Pancreas (tissue), 10 donors: ENCODE measurements at regions not wholly inside any gene's neighbourhood (a gene's known extent, or its start where the extent isn't known, plus 50 kb on each side); places are given as distances from the start of the nearest gene placed in this dataset.

Source experiments
- ATAC-seq, 4 donors: fragments of 200-7000 bp; cut with Tn5 transposase; one replicate each; pipeline versions ENCODE4 v1.8.0 to v1.9.1; 2020; ENCODE audit warnings: mild to moderate bottlenecking in 4 of 4, moderate library complexity in 4 of 4
- DNase-seq, 6 donors: peaks; one replicate each; pipeline ENCODE4 v3.0.0-alpha.2; 2020
- FAIRE-seq: peaks from 2 replicates; lab custom pipeline; 2012; peaks lifted over from hg19 to GRCh38; lab: Jason Lieb, UNC
- H3K27ac ChIP-seq, 4 donors: fragments of 200-600 bp; sonication (generic); 1 replicate in 3 of 4; 2 replicates in 1 of 4; pipeline versions ENCODE4 v1.5.0 to v1.8.0; 2020
- H3K27me3 ChIP-seq, 4 donors: fragments of 200-600 bp; one replicate each; pipeline ENCODE4 v1.8.0; 2021
- H3K36me3 ChIP-seq, 3 donors: fragments of 200-600 bp; sonication (generic) in 1 of 3; one replicate each; pipeline versions ENCODE4 v1.5.0 to v1.8.0; 2020 to 2021
- H3K4me1 ChIP-seq, 3 donors: fragments of 200-600 bp; one replicate each; pipeline ENCODE4 v1.8.0; 2021
- H3K4me3 ChIP-seq, 4 donors: fragments of 200-600 bp; sonication (generic) in 2 of 4; one replicate each; pipeline versions ENCODE4 v1.5.0 to v1.8.0; 2020 to 2021
- H3K9me3 ChIP-seq, 4 donors: fragments of 200-600 bp; one replicate each; pipeline ENCODE4 v1.8.0; 2021
- WGBS, 2 donors: extraction: QIAGEN DNeasy Blood & Tissue Kit; methylation state at CpG; one replicate each; pipeline ENCODE4 v1.1.7; 2013; 5-methylcytosine and 5-hydroxymethylcytosine counted together
- intact Hi-C, 3 donors: fragments of 100-400 bp; cut with DNase I; formaldehyde crosslinking; loops; one replicate each; pipeline versions ENCODE4 v1.11.1 to v1.14.2; 2022
- TF ChIP-seq, protein P1 (sequence below), 4 donors: fragments of 200-600 bp; sonication (generic) in 3 of 4; IDR thresholded peaks; one replicate each; pipeline versions ENCODE4 v1.5.0 to v1.8.0; 2021; ENCODE audit warnings: antibody characterized with exemption in 4 of 4
- donor health status: healthy with polysubstance abuse.
- donor health status: DM: no; HTN: no; CAD: no; lungs with moderate emphysema.
- donor health status: DM: no; HTN: no; CAD: no.
- donor health status: control.
- donor health status: control.
- donor health status: Bipolar disorder and iron deficiency.
- donor health status: DM: yes; HTN: yes; CAD: no.
- donor health status: DM: no; HTN: no; CAD: no.
- donor health status: DM: no; HTN: no; CAD: no.
- donor health status: DM: yes; HTN: yes; CAD: no.

DNA sequence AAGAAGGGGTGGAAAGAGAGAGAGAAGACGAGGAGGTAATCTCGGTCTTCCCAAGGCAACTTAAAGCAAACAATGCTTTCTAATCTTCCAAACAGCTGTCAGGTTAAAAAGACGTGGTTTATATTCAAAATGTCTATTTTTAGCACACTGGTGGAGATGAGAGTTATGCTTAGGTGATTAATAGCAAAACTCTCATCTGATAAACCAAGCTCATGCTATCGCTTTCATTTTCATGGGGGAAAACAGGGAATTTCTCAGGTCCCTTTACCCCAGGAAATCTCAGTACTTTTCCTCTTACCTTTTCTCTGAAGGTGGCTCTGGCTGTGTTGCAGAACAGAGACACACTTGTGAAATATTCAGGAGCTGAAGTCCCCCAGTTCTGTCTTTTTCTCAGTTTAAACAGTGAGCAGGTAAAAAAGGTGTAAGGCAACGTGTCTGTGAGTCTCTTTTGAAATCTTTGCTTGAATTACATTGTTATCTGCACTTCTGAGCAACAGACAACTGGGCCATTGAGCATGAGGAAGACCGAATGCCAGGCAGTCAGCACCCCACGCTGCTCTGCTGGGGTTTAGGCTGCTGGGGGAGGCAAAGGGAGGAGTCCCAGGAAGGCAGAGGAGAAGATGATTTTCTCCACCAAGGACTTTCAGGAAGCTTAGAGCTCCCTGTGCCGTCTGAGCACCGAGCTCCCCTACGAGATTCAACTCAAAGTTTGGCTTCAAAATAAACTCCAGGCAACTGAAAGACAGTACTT lies 759.3 kb downstream of the BCL11B start:
- FAIRE-seq, result no peak
- 30 to 35% methylated on average over 10 of the region's 10 CpGs for WGBS, 2 donors
- TF ChIP-seq, protein P1, sequence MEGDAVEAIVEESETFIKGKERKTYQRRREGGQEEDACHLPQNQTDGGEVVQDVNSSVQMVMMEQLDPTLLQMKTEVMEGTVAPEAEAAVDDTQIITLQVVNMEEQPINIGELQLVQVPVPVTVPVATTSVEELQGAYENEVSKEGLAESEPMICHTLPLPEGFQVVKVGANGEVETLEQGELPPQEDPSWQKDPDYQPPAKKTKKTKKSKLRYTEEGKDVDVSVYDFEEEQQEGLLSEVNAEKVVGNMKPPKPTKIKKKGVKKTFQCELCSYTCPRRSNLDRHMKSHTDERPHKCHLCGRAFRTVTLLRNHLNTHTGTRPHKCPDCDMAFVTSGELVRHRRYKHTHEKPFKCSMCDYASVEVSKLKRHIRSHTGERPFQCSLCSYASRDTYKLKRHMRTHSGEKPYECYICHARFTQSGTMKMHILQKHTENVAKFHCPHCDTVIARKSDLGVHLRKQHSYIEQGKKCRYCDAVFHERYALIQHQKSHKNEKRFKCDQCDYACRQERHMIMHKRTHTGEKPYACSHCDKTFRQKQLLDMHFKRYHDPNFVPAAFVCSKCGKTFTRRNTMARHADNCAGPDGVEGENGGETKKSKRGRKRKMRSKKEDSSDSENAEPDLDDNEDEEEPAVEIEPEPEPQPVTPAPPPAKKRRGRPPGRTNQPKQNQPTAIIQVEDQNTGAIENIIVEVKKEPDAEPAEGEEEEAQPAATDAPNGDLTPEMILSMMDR (IDR thresholded peaks at IDR 0.05), result no peak

DNA sequence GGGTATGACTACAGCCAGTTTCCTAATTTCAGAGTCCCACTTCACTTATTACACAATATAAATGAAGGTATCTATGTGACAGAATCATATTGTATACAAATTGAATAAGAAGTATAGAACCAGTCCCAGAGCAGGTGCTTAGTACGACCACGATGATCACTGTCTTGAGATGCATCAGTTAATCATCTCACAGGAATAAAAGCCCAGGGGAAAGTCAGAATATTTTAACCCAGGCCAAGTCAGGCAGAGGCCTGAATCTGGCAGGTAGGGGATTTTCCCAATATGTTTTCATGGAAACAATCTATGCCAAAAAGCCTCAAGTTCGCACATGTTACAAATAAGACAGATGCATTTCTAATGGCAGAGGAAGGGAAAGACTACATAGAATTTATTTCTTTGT lies 758.4 kb downstream of the BCL11B start:
- H3K27me3 ChIP-seq, result peaks cover 0 to under 1% (median 0%) of the 10 kb centered on the region in 4 donors
- no peak for DNase-seq
- no peaks in the 10 kb centered on the region for H3K9me3 ChIP-seq
- no peak for FAIRE-seq
- no peak for ATAC-seq
- intact Hi-C loops, result no loop called here
- TF ChIP-seq, protein P1 (IDR thresholded peaks at IDR 0.05), result no peak
- no peak overlapping the region for H3K4me3 ChIP-seq
- no peaks in the 10 kb centered on the region for H3K4me1 ChIP-seq
- WGBS, 2 donors, result 70 to 79% methylated on average over 3 of the region's 3 CpGs
- H3K36me3 ChIP-seq, result no peaks in the 10 kb centered on the region
- H3K27ac ChIP-seq, result no peak overlapping the region

More for the DNA sequence above, 759.3 kb downstream of the BCL11B start:
- Histone ChIP-seq H3K4me3 (no peak overlapping the region), H3K27me3 (no peaks in the 10 kb centered on the region), H3K4me1 (no peaks in the 10 kb centered on the region), H3K27ac (no peak overlapping the region), H3K36me3 (no peaks in the 10 kb centered on the region), H3K9me3 (no peaks in the 10 kb centered on the region)
- intact Hi-C loops, result no loop called here
- no peak for DNase-seq
- no peak for ATAC-seq

DNA sequence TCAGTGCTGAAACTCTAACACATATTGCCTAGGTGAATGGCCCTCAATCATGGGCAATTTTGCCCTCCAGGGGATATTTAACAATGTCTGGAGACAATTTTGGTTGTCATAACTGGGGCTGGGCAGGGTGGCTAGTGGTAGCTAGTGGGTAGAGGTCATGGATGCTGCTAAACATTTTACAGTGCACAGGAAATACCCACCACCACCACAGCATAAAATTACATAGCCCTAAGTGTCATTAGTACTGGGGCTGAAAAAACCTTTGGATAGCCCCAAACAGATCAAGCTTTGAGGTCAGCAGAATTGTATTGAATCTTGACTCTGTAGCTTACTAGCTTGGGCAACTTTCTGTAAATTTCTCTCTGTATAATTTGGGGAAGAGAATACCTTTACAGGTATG lies 758.0 kb downstream of the BCL11B start:
- intact Hi-C loops, result no loop called here
- Histone ChIP-seq H3K27me3 (peaks cover 0 to 5% (median 0%) of the 10 kb centered on the region in 4 donors), H3K27ac (no peak overlapping the region), H3K36me3 (no peaks in the 10 kb centered on the region), H3K9me3 (no peaks in the 10 kb centered on the region), H3K4me3 (no peak overlapping the region), H3K4me1 (no peaks in the 10 kb centered on the region)
- ATAC-seq (no peak), DNase-seq (no peak), FAIRE-seq (no peak)
- TF ChIP-seq, protein P1 (IDR thresholded peaks at IDR 0.05), result no peak

DNA sequence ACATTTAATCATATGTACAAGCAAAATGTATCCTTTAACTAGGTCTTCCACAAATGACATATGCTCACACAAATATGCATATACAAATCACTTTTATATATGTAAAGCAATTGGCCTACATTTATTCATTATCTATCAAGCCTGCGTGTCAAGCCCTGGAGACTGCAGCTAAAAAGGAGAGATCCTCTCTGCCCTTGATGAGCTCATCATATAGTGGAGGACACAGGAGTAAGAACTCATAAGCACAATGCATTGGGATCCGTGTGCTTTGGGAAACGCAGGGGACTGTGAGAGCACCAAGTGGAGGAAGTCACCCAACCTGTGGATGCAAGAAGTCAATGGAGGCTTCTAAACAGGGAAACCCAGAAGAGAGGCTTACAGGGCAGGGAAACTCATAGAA lies 735.7 kb downstream of the BCL11B start:
- TF ChIP-seq, protein P1 (IDR thresholded peaks at IDR 0.05), result no peak
- Histone ChIP-seq H3K4me1 (no peaks in the 10 kb centered on the region), H3K4me3 (no peak overlapping the region), H3K27ac (no peak overlapping the region), H3K9me3 (no peaks in the 10 kb centered on the region), H3K27me3 (no peaks in the 10 kb centered on the region), H3K36me3 (no peaks in the 10 kb centered on the region)
- DNase-seq (no peak), ATAC-seq (no peak), FAIRE-seq (no peak)
- intact Hi-C loops, result loop anchor here in 1 of 3 donors (10.0 kb wide), 1 partner anchor 981 kb away; no protein-coding TSS in a partner anchor
- WGBS, 2 donors, result 66 to 74% methylated on average over 3 of the region's 3 CpGs

DNA sequence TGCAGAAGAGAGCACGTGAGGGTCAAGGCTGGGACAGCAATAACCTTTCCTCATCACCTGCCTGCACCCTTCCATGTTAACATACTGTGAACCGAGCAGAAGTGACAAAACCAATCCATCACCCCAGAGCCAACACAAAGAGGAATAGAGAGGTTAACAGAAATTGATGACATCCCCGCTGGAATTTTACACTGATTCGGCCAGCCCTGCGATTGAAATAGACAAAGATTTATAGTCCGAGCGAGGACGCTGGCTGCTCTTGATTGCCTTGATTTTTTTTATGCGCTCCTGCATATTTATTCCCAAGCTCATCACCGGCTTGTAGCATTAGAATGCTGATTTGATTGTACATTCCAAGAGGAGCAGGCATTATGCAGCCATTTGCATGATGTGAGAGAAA lies 729.7 kb downstream of the BCL11B start:
- WGBS, 2 donors, result 61 to 64% methylated on average over 10 of the region's 10 CpGs
- H3K9me3 ChIP-seq, result no peaks in the 10 kb centered on the region

More for the DNA sequence above, 729.7 kb downstream of the BCL11B start:
- H3K4me1 ChIP-seq, result no peaks in the 10 kb centered on the region
- peaks cover 0 to 9% (median 0%) of the 10 kb centered on the region in 4 donors for H3K27me3 ChIP-seq
- no peak for DNase-seq
- ATAC-seq, result no peak
- H3K4me3 ChIP-seq, result no peak overlapping the region
- no peak overlapping the region for H3K27ac ChIP-seq
- TF ChIP-seq, protein P1 (IDR thresholded peaks at IDR 0.05), result no peak
- H3K36me3 ChIP-seq, result no peaks in the 10 kb centered on the region
- no peak for FAIRE-seq
- intact Hi-C loops, result no loop called here
